H1 (cell line): ENCODE measurements at regions not wholly inside any gene's neighbourhood (a gene's known extent, or its start where the extent isn't known, plus 50 kb on each side); places are given as distances from the start of the nearest gene placed in this dataset.

ENCODE experiments used
- CTCF ChIA-PET: fragments of 300-600 bp; sonication (Branson Sonifier 250); formaldehyde crosslinking; loops from one replicate; lab custom pipeline; 2021; ENCODE audit not compliant: partially characterized antibody; lab: Charles Lee
- POLR2A ChIA-PET: fragments of 300-600 bp; sonication (Branson Sonifier 250); formaldehyde crosslinking; loops from one replicate; lab custom pipeline; 2021; ENCODE audit warnings: inconsistent platforms; ENCODE audit not compliant: partially characterized antibody; lab: Charles Lee
- DNase-seq, 2 experiments: peaks; one replicate each; pipeline versions ENCODE4 v3.0.0 to v3.0.0-alpha.2; 2010 to 2022; ENCODE audit warnings: low spot score in 2 of 2, low read depth in 1 of 2, mixed read lengths in 1 of 2
- FAIRE-seq: peaks from 2 replicates; lab custom pipeline; 2011; peaks lifted over from hg19 to GRCh38; lab: Jason Lieb, UNC
- H2AFZ ChIP-seq: 2 replicates; pipeline ENCODE4 v1.8.1; 2012; ENCODE audit warnings: low read length, inconsistent platforms
- H2AK5ac ChIP-seq: 2 replicates; pipeline ENCODE4 v1.6.1; 2013; ENCODE audit warnings: low read depth, low read length
- H2BK120ac ChIP-seq: replicated peaks from 2 replicates; pipeline ENCODE3; 2013; ENCODE audit warnings: low read depth, low read length, inconsistent platforms
- H2BK12ac ChIP-seq: 2 replicates; pipeline ENCODE4 v1.6.1; 2013; ENCODE audit warnings: low read depth, low read length
- H2BK15ac ChIP-seq: 2 replicates; pipeline ENCODE4 v1.6.1; 2013; ENCODE audit warnings: low read length
- H2BK20ac ChIP-seq: 2 replicates; pipeline ENCODE4 v1.6.1; 2013; ENCODE audit warnings: low read length
- H2BK5ac ChIP-seq: 2 replicates; pipeline ENCODE4 v1.6.1; 2013; ENCODE audit warnings: low read depth, low read length
- H3K14ac ChIP-seq: 2 replicates; pipeline ENCODE4 v1.6.1; 2013; ENCODE audit warnings: inconsistent platforms; ENCODE audit not compliant: insufficient read length
- H3K18ac ChIP-seq: 2 replicates; pipeline ENCODE4 v1.6.1; 2013; ENCODE audit warnings: low read length; ENCODE audit errors: extremely low read depth
- H3K23ac ChIP-seq: 2 replicates; pipeline ENCODE4 v1.6.1; 2013; ENCODE audit warnings: inconsistent platforms; ENCODE audit not compliant: insufficient read length
- H3K23me2 ChIP-seq: 2 replicates; pipeline ENCODE4 v1.6.1; 2013; ENCODE audit warnings: low read depth, low read length
- H3K27ac ChIP-seq: 2 replicates; pipeline ENCODE4 v1.6.1; 2011; ENCODE audit warnings: low read depth, low read length, inconsistent platforms
- H3K27me3 ChIP-seq, 4 experiments: replicated peaks in 1 of 4; 1 replicate in 1 of 4; 2 replicates in 3 of 4; pipeline versions ENCODE4 v1.6.1 to v1.8.1; 2011 to 2013; ENCODE audit warnings: low read length in 3 of 4, mild to moderate bottlenecking in 3 of 4, inconsistent platforms in 2 of 4, mixed read lengths in 2 of 4, moderate library complexity in 1 of 4; ENCODE audit not compliant: control insufficient read depth in 3 of 4, insufficient read depth in 3 of 4; ENCODE audit errors: extremely low read depth in 1 of 4
- H3K36me3 ChIP-seq, 4 experiments: 2 replicates each; pipeline versions ENCODE4 v1.6.1 to v1.8.1; 2011 to 2013; ENCODE audit warnings: mild to moderate bottlenecking in 4 of 4, low read length in 3 of 4, moderate library complexity in 2 of 4, control low read depth in 1 of 4, inconsistent platforms in 1 of 4; ENCODE audit not compliant: insufficient read depth in 4 of 4, control insufficient read depth in 2 of 4
- H3K4ac ChIP-seq: replicated peaks from 2 replicates; pipeline ENCODE3; 2013; ENCODE audit warnings: low read length, low read depth, mixed read lengths, inconsistent platforms; ENCODE audit not compliant: insufficient read length
- H3K4me1 ChIP-seq, 4 experiments: replicated peaks in 1 of 4; 1 replicate in 1 of 4; 2 replicates in 3 of 4; pipeline versions ENCODE4 v1.6.1 to v1.8.1; 2011 to 2013; ENCODE audit warnings: low read length in 3 of 4, inconsistent platforms in 2 of 4, mixed read lengths in 1 of 4; ENCODE audit not compliant: insufficient read depth in 4 of 4, control insufficient read depth in 3 of 4
- H3K4me2 ChIP-seq, 2 experiments: 2 replicates each; pipeline versions ENCODE4 v1.6.1 to v1.8.1; 2011 to 2013; ENCODE audit warnings: low read depth in 2 of 2, low read length in 2 of 2, control low read depth in 1 of 2, inconsistent platforms in 1 of 2, mild to moderate bottlenecking in 1 of 2; ENCODE audit not compliant: insufficient read depth in 1 of 2
- H3K4me3 ChIP-seq, 4 experiments: fragments of 200-600, 300-600 bp in 1 of 4; sonication (generic), shearing (Covaris generic), sonication (Bioruptor Twin) in 1 of 4; 2 replicates each; pipeline versions ENCODE4 v1.5.1 to v1.8.1; 2011 to 2016; ENCODE audit warnings: low read length in 4 of 4, low read depth in 3 of 4, control low read depth in 2 of 4, inconsistent platforms in 2 of 4, mild to moderate bottlenecking in 2 of 4, mixed read lengths in 1 of 4, moderate library complexity in 1 of 4; ENCODE audit not compliant: insufficient read depth in 2 of 4; ENCODE audit errors: extremely low read depth in 1 of 4
- H3K56ac ChIP-seq: replicated peaks from 2 replicates; pipeline ENCODE3; 2013; ENCODE audit warnings: low read depth, mild to moderate bottlenecking, mixed read lengths, low read length, inconsistent platforms; ENCODE audit not compliant: insufficient read length
- H3K79me1 ChIP-seq: 2 replicates; pipeline ENCODE4 v1.6.1; 2013; ENCODE audit warnings: low read depth, low read length, control low read depth
- H3K79me2 ChIP-seq, 2 experiments: 2 replicates each; pipeline versions ENCODE4 v1.6.1 to v1.8.1; 2012 to 2013; ENCODE audit warnings: low read length in 2 of 2, mild to moderate bottlenecking in 2 of 2, inconsistent platforms in 1 of 2; ENCODE audit not compliant: insufficient read depth in 2 of 2, control insufficient read depth in 1 of 2
- H3K9ac ChIP-seq, 4 experiments: replicated peaks in 1 of 4; 1 replicate in 1 of 4; 2 replicates in 3 of 4; pipeline versions ENCODE4 v1.6.1 to v1.8.1; 2011 to 2013; ENCODE audit warnings: low read depth in 3 of 4, low read length in 3 of 4, control low read depth in 2 of 4, mild to moderate bottlenecking in 2 of 4, moderate library complexity in 2 of 4, inconsistent platforms in 1 of 4; ENCODE audit errors: extremely low read depth in 1 of 4
- H3K9me3 ChIP-seq, 2 experiments: 2 replicates each; pipeline versions ENCODE4 v1.6.1 to v1.8.1; 2012 to 2013; ENCODE audit warnings: mild to moderate bottlenecking in 2 of 2, moderate library complexity in 2 of 2, control low read depth in 1 of 2, inconsistent platforms in 1 of 2, low read depth in 1 of 2, low read length in 1 of 2, mixed read lengths in 1 of 2; ENCODE audit not compliant: insufficient read depth in 2 of 2
- H4K20me1 ChIP-seq, 2 experiments: replicated peaks in 1 of 2; 2 replicates each; pipeline versions ENCODE3 to v1.8.1; 2011 to 2013; ENCODE audit warnings: inconsistent platforms in 2 of 2, low read length in 2 of 2, mild to moderate bottlenecking in 1 of 2; ENCODE audit not compliant: insufficient read depth in 2 of 2, control insufficient read depth in 1 of 2
- H4K5ac ChIP-seq: 2 replicates; pipeline ENCODE4 v1.6.1; 2013; ENCODE audit warnings: low read length, low read depth, mixed read lengths, inconsistent platforms; ENCODE audit not compliant: insufficient read length
- H4K8ac ChIP-seq: 2 replicates; pipeline ENCODE4 v1.8.0; 2013; ENCODE audit warnings: mild to moderate bottlenecking, moderate library complexity, low read length, inconsistent platforms; ENCODE audit not compliant: insufficient read depth; ENCODE audit errors: extremely low read depth
- H4K91ac ChIP-seq: replicated peaks from 2 replicates; pipeline ENCODE3; 2013; ENCODE audit warnings: low read length, mixed read lengths, inconsistent platforms; ENCODE audit not compliant: insufficient read length
- BRCA1 ChIP-seq: IDR thresholded peaks from 2 replicates; pipeline ENCODE4 v1.6.1; 2012; ENCODE audit warnings: low read depth, low read length, improper control_type of control experiment
- CHD1 ChIP-seq: IDR thresholded peaks from 2 replicates; pipeline ENCODE4 v1.6.1; 2012; ENCODE audit warnings: low read depth, low read length, improper control_type of control experiment
- EP300 ChIP-seq, 2 experiments: IDR thresholded peaks; 1 replicate in 1 of 2; 2 replicates in 1 of 2; pipeline ENCODE4 v1.6.1; 2011 to 2012; ENCODE audit warnings: low read depth in 2 of 2, low read length in 2 of 2, mild to moderate bottlenecking in 2 of 2, borderline replicate concordance in 1 of 2, inconsistent platforms in 1 of 2, moderate library complexity in 1 of 2
- KDM4A ChIP-seq: IDR thresholded peaks from one replicate; pipeline ENCODE4 v1.7.1; 2012; ENCODE audit warnings: low read depth, mild to moderate bottlenecking, moderate library complexity, low read length, inconsistent platforms; ENCODE audit not compliant: severe bottlenecking
- SP4 ChIP-seq: IDR thresholded peaks from 2 replicates; pipeline ENCODE4 v1.6.1; 2012; ENCODE audit warnings: low read length, inconsistent platforms
- TBP ChIP-seq: IDR thresholded peaks from 2 replicates; pipeline ENCODE4 v1.6.1; 2011; ENCODE audit warnings: low read depth, low read length, improper control_type of control experiment
- USF2 ChIP-seq: IDR thresholded peaks from 2 replicates; pipeline ENCODE4 v1.6.1; 2011; ENCODE audit warnings: low read length, improper control_type of control experiment
- WGBS, 2 experiments: shearing (Covaris generic) in 1 of 2; methylation state at CpG; one replicate each; pipeline versions ENCODE4 v1.1.6 to v1.1.7; 2013 to 2015; ENCODE audit warnings: low lambda C conversion rate in 2 of 2, mixed read lengths in 2 of 2, inconsistent platforms in 1 of 2, low coverage in 1 of 2, missing lambda C conversion rate in 1 of 2; ENCODE audit not compliant: insufficient replicate concordance in 2 of 2, insufficient coverage in 1 of 2, insufficient read length in 1 of 2; ENCODE audit errors: extremely low coverage in 1 of 2, missing lambda C conversion rate in 1 of 2; 5-methylcytosine and 5-hydroxymethylcytosine counted together

- TF ChIP-seq SP4 = no peak
These were observed 356.6 kb upstream of the ZMIZ1 start (continued) for GRCh38 chr10:78712147-78712546.

- no peaks in the 10 kb centered on the region for H3K9me3 ChIP-seq
- H2BK120ac ChIP-seq = no peak overlapping the region
- H3K4me2 ChIP-seq = no peak overlapping the region
- no peak overlapping the region for H4K8ac ChIP-seq
- FAIRE-seq (no peak), DNase-seq (no peak)
- H2BK15ac ChIP-seq = no peak overlapping the region
- no peaks in the 10 kb centered on the region for H4K20me1 ChIP-seq
- no peak overlapping the region for H3K4ac ChIP-seq
- H3K9ac ChIP-seq = no peak overlapping the region
- ChIA-PET POLR2A (no interaction called here), CTCF (interaction anchor here (0.7 to 1.4 kb wide), 2 partner anchors 14 to 309 kb away, joined by 3 to 4 read pairs; no protein-coding TSS in a partner anchor)
- H3K4me3 ChIP-seq = no peak overlapping the region
- no peak overlapping the region for H3K56ac ChIP-seq
- H2BK20ac ChIP-seq = no peak overlapping the region
- H3K36me3 ChIP-seq = no peaks in the 10 kb centered on the region; a peak in 1 of 8 replicates
- no peak overlapping the region for H4K91ac ChIP-seq
- H3K79me2 ChIP-seq = no peaks in the 10 kb centered on the region
- no peak overlapping the region for H2BK5ac ChIP-seq
- H2BK12ac ChIP-seq = no peak overlapping the region
- H3K79me1 ChIP-seq = no peaks in the 10 kb centered on the region
- no peak overlapping the region for H3K27ac ChIP-seq
- H3K18ac ChIP-seq = no peak overlapping the region
- no peak overlapping the region for H3K23ac ChIP-seq
- H2AK5ac ChIP-seq = no peak overlapping the region
- H3K23me2 ChIP-seq = no peaks in the 10 kb centered on the region
- H3K4me1 ChIP-seq = peaks cover 0 to 4% (median under 1%) of the 10 kb centered on the region in 4 experiments; a peak in 3 of 7 replicates
- H3K27me3 ChIP-seq = no peaks in the 10 kb centered on the region
- H3K14ac ChIP-seq = no peak overlapping the region
- H2AFZ ChIP-seq = no peak overlapping the region
- no peak overlapping the region for H4K5ac ChIP-seq
- WGBS, 2 experiments = 91% methylated on average over 3 of the region's 3 CpGs; no CpG with 5 or more reads in 1 of the 2 experiments
- no peak for TF ChIP-seq BRCA1
- no peak for TF ChIP-seq SP4
- no peak for TF ChIP-seq CHD1
- TF ChIP-seq KDM4A = no peak
- no peak for TF ChIP-seq EP300 (IDR thresholded peaks at IDR 0.05; ENCODE audit: borderline replicate concordance in 1 of 2, low read depth in 2 of 2, low read length in 2 of 2)
- no peak for TF ChIP-seq USF2
- no peak for TF ChIP-seq TBP
These were observed 355.1 kb upstream of the ZMIZ1 start for GRCh38 chr10:78713659-78714058.
